ENCODE measurements at regions not wholly inside any gene's neighbourhood (a gene's known extent, or its start where the extent isn't known, plus 50 kb on each side); places are given as distances from the start of the nearest gene placed in this dataset.

- TF ChIP-seq, protein P1, sequence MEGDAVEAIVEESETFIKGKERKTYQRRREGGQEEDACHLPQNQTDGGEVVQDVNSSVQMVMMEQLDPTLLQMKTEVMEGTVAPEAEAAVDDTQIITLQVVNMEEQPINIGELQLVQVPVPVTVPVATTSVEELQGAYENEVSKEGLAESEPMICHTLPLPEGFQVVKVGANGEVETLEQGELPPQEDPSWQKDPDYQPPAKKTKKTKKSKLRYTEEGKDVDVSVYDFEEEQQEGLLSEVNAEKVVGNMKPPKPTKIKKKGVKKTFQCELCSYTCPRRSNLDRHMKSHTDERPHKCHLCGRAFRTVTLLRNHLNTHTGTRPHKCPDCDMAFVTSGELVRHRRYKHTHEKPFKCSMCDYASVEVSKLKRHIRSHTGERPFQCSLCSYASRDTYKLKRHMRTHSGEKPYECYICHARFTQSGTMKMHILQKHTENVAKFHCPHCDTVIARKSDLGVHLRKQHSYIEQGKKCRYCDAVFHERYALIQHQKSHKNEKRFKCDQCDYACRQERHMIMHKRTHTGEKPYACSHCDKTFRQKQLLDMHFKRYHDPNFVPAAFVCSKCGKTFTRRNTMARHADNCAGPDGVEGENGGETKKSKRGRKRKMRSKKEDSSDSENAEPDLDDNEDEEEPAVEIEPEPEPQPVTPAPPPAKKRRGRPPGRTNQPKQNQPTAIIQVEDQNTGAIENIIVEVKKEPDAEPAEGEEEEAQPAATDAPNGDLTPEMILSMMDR (conservative IDR thresholded peaks at IDR 0.05), result no peak
- no peak for TF ChIP-seq ZFX (IDR thresholded peaks at IDR 0.05)
Observed at GRCh38 chr16:60481591-60481990, 1554.6 kb downstream of the CDH8 start.
